Mesendoderm (in vitro differentiated cells): ENCODE measurements at regions not wholly inside any gene's neighbourhood (a gene's known extent, or its start where the extent isn't known, plus 50 kb on each side); places are given as distances from the start of the nearest gene placed in this dataset.

Experiments used
- DNase-seq: peaks from one replicate; pipeline ENCODE4 v3.0.0; 2013
- H2AK5ac ChIP-seq: 2 replicates; pipeline ENCODE4 v1.6.1; 2013; ENCODE audit warnings: low read length, inconsistent platforms
- H2BK120ac ChIP-seq: 2 replicates; pipeline ENCODE4 v1.6.1; 2013; ENCODE audit warnings: low read depth, mild to moderate bottlenecking, low read length, moderate library complexity, mixed read lengths
- H2BK15ac ChIP-seq: replicated peaks from 2 replicates; pipeline ENCODE4 v1.6.1; 2013; ENCODE audit warnings: low read depth, mild to moderate bottlenecking, moderate library complexity
- H2BK5ac ChIP-seq: 2 replicates; pipeline ENCODE4 v1.6.1; 2013; ENCODE audit warnings: low read length, inconsistent platforms
- H3K18ac ChIP-seq: 2 replicates; pipeline ENCODE4 v1.6.1; 2013; ENCODE audit warnings: mild to moderate bottlenecking, low read length, mixed read lengths
- H3K23ac ChIP-seq: one replicate; pipeline ENCODE4 v1.6.1; 2013; ENCODE audit warnings: low read length
- H3K27ac ChIP-seq: 2 replicates; pipeline ENCODE4 v1.5.1; 2013; ENCODE audit warnings: low read depth, mild to moderate bottlenecking, inconsistent platforms, low read length, moderate library complexity
- H3K27me3 ChIP-seq: 2 replicates; pipeline ENCODE4 v1.6.1; 2013; ENCODE audit warnings: low read length, control low read depth, mild to moderate bottlenecking, inconsistent platforms; ENCODE audit not compliant: insufficient read depth, poor library complexity
- H3K36me3 ChIP-seq: 2 replicates; pipeline ENCODE4 v1.6.1; 2013; ENCODE audit warnings: low read length, inconsistent platforms; ENCODE audit not compliant: control insufficient read depth, insufficient read depth
- H3K4ac ChIP-seq: one replicate; pipeline ENCODE4 v1.6.1; 2013; ENCODE audit warnings: low read depth, mild to moderate bottlenecking, low read length, moderate library complexity
- H3K4me1 ChIP-seq: 2 replicates; pipeline ENCODE4 v1.6.1; 2013; ENCODE audit warnings: low read depth, low read length, inconsistent platforms; ENCODE audit not compliant: control insufficient read depth
- H3K4me2 ChIP-seq: 2 replicates; pipeline ENCODE4 v1.6.1; 2013; ENCODE audit warnings: low read length
- H3K4me3 ChIP-seq: 2 replicates; pipeline ENCODE4 v1.5.1; 2013; ENCODE audit warnings: mild to moderate bottlenecking, low read length
- H3K56ac ChIP-seq: one replicate; pipeline ENCODE4 v1.6.1; 2013; ENCODE audit warnings: low read length
- H3K79me1 ChIP-seq: 2 replicates; pipeline ENCODE4 v1.6.1; 2013; ENCODE audit warnings: low read length, inconsistent platforms
- H3K79me2 ChIP-seq: 2 replicates; pipeline ENCODE4 v1.6.1; 2013; ENCODE audit warnings: mild to moderate bottlenecking, low read length; ENCODE audit not compliant: control insufficient read depth, insufficient read depth
- H3K9ac ChIP-seq: 2 replicates; pipeline ENCODE4 v1.6.1; 2013; ENCODE audit warnings: low read length, inconsistent platforms
- H4K5ac ChIP-seq: one replicate; pipeline ENCODE4 v1.6.1; 2013; ENCODE audit warnings: low read length
- H4K8ac ChIP-seq: one replicate; pipeline ENCODE4 v1.6.1; 2013; ENCODE audit warnings: low read depth, mild to moderate bottlenecking, control low read depth, low read length, moderate library complexity
- WGBS: extraction: QIAGEN DNeasy Blood & Tissue Kit; methylation state at CpG from one replicate; pipeline ENCODE4 v1.1.7; 2013; ENCODE audit warnings: low lambda C conversion rate, missing lambda C conversion rate; ENCODE audit not compliant: insufficient coverage; ENCODE audit errors: extremely low coverage; 5-methylcytosine and 5-hydroxymethylcytosine counted together

DNA sequence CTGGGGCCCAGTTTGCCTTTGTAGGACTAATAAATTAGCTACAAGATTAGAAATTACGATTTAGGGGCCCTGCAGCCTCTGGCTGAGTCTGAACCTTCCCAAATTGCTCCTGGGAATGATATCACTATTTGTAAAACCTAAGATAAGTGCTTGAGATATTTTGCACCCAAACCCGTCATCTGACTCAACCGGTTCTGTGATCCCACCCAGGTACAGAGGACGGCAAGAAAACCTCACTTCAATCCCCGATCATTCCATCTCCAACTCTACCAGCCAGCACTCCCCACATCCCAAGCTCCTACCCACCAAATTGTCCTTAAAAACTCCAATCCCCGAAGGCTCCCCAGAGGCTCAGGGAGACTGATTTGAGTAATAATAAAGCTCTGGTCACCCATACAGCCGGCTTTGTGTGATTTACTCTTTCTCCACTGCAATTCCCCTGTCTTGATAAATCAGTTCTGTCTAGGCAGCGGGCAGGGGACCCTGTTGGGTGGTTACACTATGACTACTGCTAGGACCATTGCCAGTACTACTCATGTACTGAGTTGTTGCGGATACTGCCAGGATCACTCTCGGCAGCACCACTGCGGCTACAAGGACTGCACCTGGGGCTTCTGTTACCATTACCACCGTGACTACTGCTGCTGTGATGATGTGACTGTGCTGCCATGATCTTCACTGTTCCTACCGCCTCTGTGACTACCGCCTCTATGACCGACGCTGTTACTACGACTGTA is 73.1 kb downstream of the IRF8 start:
- no peak overlapping the region for H2BK5ac ChIP-seq
- H3K4me1 ChIP-seq, result peaks cover 5% of the 10 kb centered on the region
- H2BK15ac ChIP-seq, result no peak overlapping the region
- no peak overlapping the region for H3K9ac ChIP-seq
- no peak overlapping the region for H3K27ac ChIP-seq
- H3K79me1 ChIP-seq, result no peaks in the 10 kb centered on the region
- no peak overlapping the region for H2AK5ac ChIP-seq
- no peaks in the 10 kb centered on the region for H3K36me3 ChIP-seq
- H3K4ac ChIP-seq, result no peak overlapping the region
- no peak overlapping the region for H3K18ac ChIP-seq
- no peak overlapping the region for H3K23ac ChIP-seq
- no peaks in the 10 kb centered on the region for H3K27me3 ChIP-seq
- H3K56ac ChIP-seq, result no peak overlapping the region
- no CpG with 5 or more reads among the region's 17 CpGs for WGBS
- no peak overlapping the region for H3K4me2 ChIP-seq
- DNase-seq, result no peak
- no peak overlapping the region for H4K5ac ChIP-seq
- H3K79me2 ChIP-seq, result no peaks in the 10 kb centered on the region
- H3K4me3 ChIP-seq, result no peak overlapping the region
- H2BK120ac ChIP-seq, result no peak overlapping the region
- H4K8ac ChIP-seq, result no peak overlapping the region

DNA sequence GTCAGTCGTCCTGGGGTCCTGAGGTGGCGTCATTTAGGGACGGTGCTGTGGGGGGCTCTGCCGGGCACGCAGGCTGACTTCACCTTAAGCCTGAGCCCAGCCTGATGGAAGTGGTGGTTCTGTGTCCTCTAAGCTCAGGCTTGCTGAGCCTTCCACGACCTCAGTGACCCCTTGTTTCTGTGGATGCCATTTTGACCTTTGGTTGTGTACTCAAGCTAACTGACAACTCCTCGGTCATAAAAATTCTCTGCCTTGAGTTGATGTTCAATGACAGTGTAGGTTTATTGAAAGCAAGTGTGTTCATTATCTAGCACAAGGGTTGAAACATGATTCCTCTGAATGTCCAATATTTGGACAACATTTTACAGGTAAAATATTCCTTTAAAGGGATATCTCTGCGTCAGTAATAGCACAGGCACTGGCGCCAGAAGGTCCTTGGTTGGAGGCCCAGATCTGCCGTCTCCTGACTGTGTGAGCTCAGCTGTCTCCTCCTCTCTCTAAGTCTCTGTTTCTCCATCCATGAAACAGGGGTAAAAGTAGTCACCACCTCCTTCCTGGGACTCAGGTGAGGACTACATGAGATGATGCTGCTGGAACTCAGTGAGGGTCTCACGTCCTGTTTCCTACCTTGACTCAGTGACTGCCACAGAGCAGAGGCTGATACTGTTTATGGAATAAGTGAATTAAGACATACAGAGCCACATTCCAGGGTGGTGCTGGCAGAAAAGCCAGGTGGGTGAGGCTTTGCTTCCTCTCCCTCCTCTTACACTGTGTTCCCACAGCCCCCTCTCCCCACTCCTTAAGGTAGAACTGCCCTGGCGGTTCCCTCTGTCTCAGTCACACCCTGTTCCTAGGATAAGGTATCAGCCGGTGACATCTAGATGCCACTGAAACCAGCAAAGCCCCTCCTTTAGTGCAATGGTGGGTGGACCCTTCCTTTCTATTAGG is 75.7 kb downstream of the IRF8 start:
- H3K4me1 ChIP-seq, result no peaks in the 10 kb centered on the region
- no peaks in the 10 kb centered on the region for H3K27me3 ChIP-seq
- H3K23ac ChIP-seq, result no peak overlapping the region
- no peak overlapping the region for H4K8ac ChIP-seq
- H3K18ac ChIP-seq, result no peak overlapping the region
- H3K79me2 ChIP-seq, result no peaks in the 10 kb centered on the region
- no CpG with 5 or more reads among the region's 13 CpGs for WGBS
- no peak overlapping the region for H2AK5ac ChIP-seq
- no peak overlapping the region for H3K4ac ChIP-seq
- H3K27ac ChIP-seq, result no peak overlapping the region
- H3K9ac ChIP-seq, result no peak overlapping the region
- H2BK120ac ChIP-seq, result no peak overlapping the region
- H4K5ac ChIP-seq, result no peak overlapping the region
- H2BK5ac ChIP-seq, result no peak overlapping the region
- no peaks in the 10 kb centered on the region for H3K36me3 ChIP-seq
- H3K79me1 ChIP-seq, result no peaks in the 10 kb centered on the region
- H3K4me3 ChIP-seq, result no peak overlapping the region
- no peak overlapping the region for H3K56ac ChIP-seq
- H3K4me2 ChIP-seq, result no peak overlapping the region
- no peak for DNase-seq
- H2BK15ac ChIP-seq, result no peak overlapping the region

GRCh38 chr16:85975451-85975981 is 76.6 kb downstream of the IRF8 start:
- Histone ChIP-seq H2AK5ac (no peak overlapping the region), H3K4me1 (no peaks in the 10 kb centered on the region), H3K4me3 (no peak overlapping the region), H3K23ac (no peak overlapping the region), H3K27ac (no peak overlapping the region), H2BK120ac (no peak overlapping the region), H3K79me2 (no peaks in the 10 kb centered on the region), H3K4me2 (no peak overlapping the region), H3K18ac (no peak overlapping the region), H3K56ac (no peak overlapping the region), H3K4ac (no peak overlapping the region), H4K8ac (no peak overlapping the region), H3K27me3 (no peaks in the 10 kb centered on the region), H3K79me1 (no peaks in the 10 kb centered on the region), H2BK5ac (no peak overlapping the region), H4K5ac (no peak overlapping the region), H3K9ac (no peak overlapping the region), H2BK15ac (no peak overlapping the region), H3K36me3 (no peaks in the 10 kb centered on the region)
- WGBS, result no CpG with 5 or more reads among the region's 7 CpGs
- no peak for DNase-seq

- H3K4me1 ChIP-seq, result no peaks in the 10 kb centered on the region
- no peak for DNase-seq
These were observed 79.4 kb downstream of the IRF8 start for GRCh38 chr16:85978291-85978775.

GRCh38 chr16:85978976-85979375 is 80.0 kb downstream of the IRF8 start:
- Histone ChIP-seq H2BK15ac (no peak overlapping the region), H3K27me3 (no peaks in the 10 kb centered on the region), H3K79me2 (no peaks in the 10 kb centered on the region), H4K5ac (no peak overlapping the region), H2BK120ac (no peak overlapping the region), H3K4me3 (no peak overlapping the region), H3K9ac (no peak overlapping the region), H3K18ac (no peak overlapping the region), H3K4ac (no peak overlapping the region), H3K56ac (no peak overlapping the region), H3K79me1 (no peaks in the 10 kb centered on the region), H3K27ac (no peak overlapping the region), H3K4me2 (no peak overlapping the region), H2BK5ac (no peak overlapping the region), H3K23ac (no peak overlapping the region), H2AK5ac (no peak overlapping the region), H3K36me3 (no peaks in the 10 kb centered on the region), H3K4me1 (no peaks in the 10 kb centered on the region), H4K8ac (no peak overlapping the region)
- no CpG with 5 or more reads among the region's 13 CpGs for WGBS
- no peak for DNase-seq

More at GRCh38 chr16:85978291-85978775, 79.4 kb downstream of the IRF8 start:
- Histone ChIP-seq H4K8ac (no peak overlapping the region), H4K5ac (no peak overlapping the region), H3K36me3 (no peaks in the 10 kb centered on the region), H3K79me1 (no peaks in the 10 kb centered on the region), H3K23ac (no peak overlapping the region), H3K79me2 (no peaks in the 10 kb centered on the region), H3K27ac (no peak overlapping the region), H2BK5ac (no peak overlapping the region), H2BK120ac (no peak overlapping the region), H3K4me2 (no peak overlapping the region), H2BK15ac (no peak overlapping the region), H3K18ac (no peak overlapping the region), H3K56ac (no peak overlapping the region), H3K4ac (no peak overlapping the region), H3K9ac (no peak overlapping the region), H2AK5ac (no peak overlapping the region), H3K27me3 (no peaks in the 10 kb centered on the region), H3K4me3 (no peak overlapping the region)
- no CpG with 5 or more reads among the region's 22 CpGs for WGBS
